HepG2 (cell line): ENCODE measurements at regions not wholly inside any gene's neighbourhood (a gene's known extent, or its start where the extent isn't known, plus 50 kb on each side); places are given as distances from the start of the nearest gene placed in this dataset.

Source experiments
- ATAC-seq: fragments of 200-7000 bp; cut with Tn5 transposase; 3 replicates; pipeline ENCODE4 v1.9.1; 2020; ENCODE audit warnings: mild to moderate bottlenecking, moderate library complexity
- BruUV-seq: library from RNA; stranded (reverse); fragments of 400-500 nt; replicated peaks from 2 replicates; lab custom pipeline; 2021; lab: Mats Ljungman, UMichigan
- CTCF ChIA-PET: fragments of 300-600 bp; formaldehyde crosslinking; extraction: SDS; loops from one replicate; lab custom pipeline; 2021; ENCODE audit warnings: low total read pairs, inconsistent platforms, low intra/inter-chr PET ratio; lab: Yijun Ruan, JAX
- POLR2A ChIA-PET: fragments of 350-600 bp; sonication (Branson Sonifier 250); formaldehyde crosslinking; loops from one replicate; lab custom pipeline; 2020; ENCODE audit warnings: antibody characterized with exemption, inconsistent platforms; lab: Yijun Ruan, JAX
- DNase-seq: peaks from one replicate; pipeline ENCODE4 v3.0.0-alpha.2; 2015; ENCODE audit warnings: low spot score
- FAIRE-seq: peaks from 3 replicates; lab custom pipeline; 2011; peaks lifted over from hg19 to GRCh38; lab: Jason Lieb, UNC
- H2AFZ ChIP-seq: one replicate; pipeline ENCODE4 v1.6.1; 2011; ENCODE audit warnings: low read length, inconsistent platforms
- H3K27ac ChIP-seq: fragments of 300-600 bp; 3 replicates; pipeline ENCODE4 v1.8.0; 2011; ENCODE audit warnings: mixed run types, mild to moderate bottlenecking, mixed read lengths, low read length, inconsistent platforms; ENCODE audit not compliant: insufficient read depth; ENCODE audit errors: extremely low read length
- H3K27me3 ChIP-seq, 2 experiments: fragments of 200-600 bp in 1 of 2; 2 replicates in 1 of 2; 3 replicates in 1 of 2; pipeline versions ENCODE4 v1.6.0 to v1.8.0; 2011; ENCODE audit warnings: low read length in 2 of 2, mild to moderate bottlenecking in 2 of 2, moderate library complexity in 2 of 2, inconsistent platforms in 1 of 2; ENCODE audit not compliant: insufficient read depth in 2 of 2, control insufficient read depth in 1 of 2
- H3K36me3 ChIP-seq, 2 experiments: fragments of 200-600 bp in 1 of 2; replicated peaks in 1 of 2; 2 replicates in 1 of 2; 3 replicates in 1 of 2; pipeline versions ENCODE4 v1.5.1 to v1.8.0; 2011; ENCODE audit warnings: low read length in 2 of 2, inconsistent platforms in 1 of 2; ENCODE audit not compliant: insufficient read depth in 2 of 2, control insufficient read depth in 1 of 2
- H3K4me1 ChIP-seq: 2 replicates; pipeline ENCODE4 v1.5.1; 2012; ENCODE audit warnings: low read length, inconsistent platforms; ENCODE audit not compliant: insufficient read depth
- H3K4me2 ChIP-seq: 2 replicates; pipeline ENCODE4 v1.6.0; 2011; ENCODE audit warnings: low read depth, low read length, inconsistent platforms
- H3K4me3 ChIP-seq, 3 experiments: fragments of 200-600 bp in 1 of 3; sonication (generic), shearing (Covaris generic) in 1 of 3; replicated peaks in 1 of 3; 2 replicates each; pipeline ENCODE4 v1.5.1; 2011 to 2016; ENCODE audit warnings: low read length in 3 of 3, inconsistent platforms in 2 of 3, low read depth in 2 of 3, mild to moderate bottlenecking in 2 of 3, control low read depth in 1 of 3, mixed read lengths in 1 of 3; ENCODE audit not compliant: insufficient read depth in 1 of 3
- H3K79me2 ChIP-seq: one replicate; pipeline ENCODE4 v1.6.1; 2011; ENCODE audit warnings: low read length, inconsistent platforms; ENCODE audit not compliant: insufficient read depth
- H3K9ac ChIP-seq: 2 replicates; pipeline ENCODE4 v1.6.0; 2011; ENCODE audit warnings: mild to moderate bottlenecking, low read depth, low read length, inconsistent platforms; ENCODE audit not compliant: insufficient read depth
- H3K9me3 ChIP-seq: 2 replicates; pipeline ENCODE4 v1.5.1; 2012; ENCODE audit warnings: mild to moderate bottlenecking, low read length
- H4K20me1 ChIP-seq: 2 replicates; pipeline ENCODE4 v1.6.0; 2011; ENCODE audit warnings: inconsistent platforms, mild to moderate bottlenecking, low read length, moderate library complexity; ENCODE audit not compliant: insufficient read depth
- EHMT2 ChIP-seq: fragments of 200-600 bp; sonication (generic); IDR thresholded peaks from 2 replicates; pipeline ENCODE4 v1.7.0; 2017; ENCODE audit warnings: antibody characterized with exemption, low read depth, low read length, borderline replicate concordance
- FOSL2 ChIP-seq: sonication (generic); formaldehyde crosslinking; IDR thresholded peaks from 2 replicates; pipeline ENCODE4 v1.4.0; 2020; ENCODE audit warnings: missing genetic modification reagents
- FOXC1 ChIP-seq: sonication (generic); formaldehyde crosslinking; IDR thresholded peaks from 2 replicates; pipeline ENCODE4 v1.8.0; 2022; ENCODE audit warnings: mild to moderate bottlenecking, missing genetic modification reagents, borderline replicate concordance
- IKZF4 ChIP-seq: sonication (generic); formaldehyde crosslinking; IDR thresholded peaks from 2 replicates; pipeline ENCODE4 v1.5.1; 2020; ENCODE audit warnings: borderline replicate concordance, mild to moderate bottlenecking, low read depth, missing genetic modification reagents; ENCODE audit errors: not compliant biosample characterization
- MTA1 ChIP-seq: sonication (generic); formaldehyde crosslinking; IDR thresholded peaks from 2 replicates; pipeline ENCODE4 v1.4.0; 2020; ENCODE audit warnings: missing genetic modification reagents, mild to moderate bottlenecking, borderline replicate concordance
- NAIF1 ChIP-seq: sonication (generic); formaldehyde crosslinking; IDR thresholded peaks from 2 replicates; pipeline ENCODE4 v1.5.0; 2020; ENCODE audit warnings: mild to moderate bottlenecking, missing genetic modification reagents, borderline replicate concordance
- NFE2L1 ChIP-seq: sonication (generic); formaldehyde crosslinking; IDR thresholded peaks from 2 replicates; pipeline ENCODE4 v1.4.0; 2020; ENCODE audit warnings: missing genetic modification reagents, mild to moderate bottlenecking, borderline replicate concordance
- NFIB ChIP-seq: sonication (generic); formaldehyde crosslinking; IDR thresholded peaks from 2 replicates; pipeline ENCODE4 v1.9.0; 2021; ENCODE audit warnings: missing genetic modification reagents, mild to moderate bottlenecking, borderline replicate concordance
- RAD51 ChIP-seq: fragments of 450-650 bp; IDR thresholded peaks from 2 replicates; pipeline ENCODE4 v1.6.1; 2016; ENCODE audit warnings: borderline replicate concordance
- REXO4 ChIP-seq: sonication (generic); formaldehyde crosslinking; IDR thresholded peaks from 2 replicates; pipeline ENCODE4 v1.8.0; 2022; ENCODE audit warnings: missing genetic modification reagents, mild to moderate bottlenecking, borderline replicate concordance
- RORA ChIP-seq: sonication (generic); formaldehyde crosslinking; IDR thresholded peaks from 2 replicates; pipeline ENCODE4 v1.5.0; 2020; ENCODE audit warnings: mild to moderate bottlenecking, missing genetic modification reagents, moderate library complexity
- SP4 ChIP-seq: sonication (generic); formaldehyde crosslinking; IDR thresholded peaks from 2 replicates; pipeline ENCODE4 v1.8.1; 2023; ENCODE audit warnings: mild to moderate bottlenecking, missing genetic modification reagents
- XRCC5 ChIP-seq: fragments of 200-400 bp; formaldehyde crosslinking; optimal IDR thresholded peaks from 2 replicates; pipeline ENCODE3; 2017; ENCODE audit warnings: mild to moderate bottlenecking, low read length
- ZFY ChIP-seq: sonication (generic); formaldehyde crosslinking; IDR thresholded peaks from 2 replicates; pipeline ENCODE4 v1.4.0; 2020; ENCODE audit warnings: missing genetic modification reagents
- ZNF543 ChIP-seq: sonication (generic); formaldehyde crosslinking; IDR thresholded peaks from 2 replicates; pipeline ENCODE4 v1.4.0; 2020; ENCODE audit warnings: mild to moderate bottlenecking, missing genetic modification reagents
- ZNF557 ChIP-seq: sonication (generic); formaldehyde crosslinking; IDR thresholded peaks from 2 replicates; pipeline ENCODE4 v1.4.0; 2020; ENCODE audit warnings: missing genetic modification reagents
- ZNF629 ChIP-seq: sonication (generic); formaldehyde crosslinking; conservative IDR thresholded peaks from 2 replicates; pipeline ENCODE4 v1.5.0; 2020; ENCODE audit warnings: missing genetic modification reagents
- ZNF839 ChIP-seq: sonication (generic); formaldehyde crosslinking; IDR thresholded peaks from 2 replicates; pipeline ENCODE4 v1.4.0; 2020; ENCODE audit warnings: missing genetic modification reagents, mild to moderate bottlenecking, borderline replicate concordance
- ZNF879 ChIP-seq: sonication (generic); formaldehyde crosslinking; IDR thresholded peaks from 2 replicates; pipeline ENCODE4 v1.8.1; 2023; ENCODE audit warnings: missing genetic modification reagents
- WGBS: methylation state at CpG from one replicate; pipeline ENCODE4 v1.1.6; 2017; ENCODE audit warnings: low lambda C conversion rate; 5-methylcytosine and 5-hydroxymethylcytosine counted together
- in situ Hi-C: cut with HindIII; loops from 2 replicates; pipeline ENCODE4 v1.10.0; 2017; ENCODE audit warnings: low pct_unique_long_range_greater_than_20kb; ENCODE audit not compliant: extremely low pct_ligation_motif_present
- intact Hi-C: fragments of 100-400 bp; cut with micrococcal nuclease; formaldehyde crosslinking; loops from one replicate; pipeline ENCODE4 v1.10.0; 2022; ENCODE audit not compliant: unreplicated experiment
- TF ChIP-seq, protein P1 (sequence below): IDR thresholded peaks from 2 replicates; pipeline ENCODE4 v1.6.1; 2012; ENCODE audit warnings: low read length, improper control_type of control experiment
- TF ChIP-seq, protein P2 (sequence below): sonication (generic); formaldehyde crosslinking; IDR thresholded peaks from 2 replicates; pipeline ENCODE4 v1.4.0; 2020; ENCODE audit warnings: missing genetic modification reagents

DNA sequence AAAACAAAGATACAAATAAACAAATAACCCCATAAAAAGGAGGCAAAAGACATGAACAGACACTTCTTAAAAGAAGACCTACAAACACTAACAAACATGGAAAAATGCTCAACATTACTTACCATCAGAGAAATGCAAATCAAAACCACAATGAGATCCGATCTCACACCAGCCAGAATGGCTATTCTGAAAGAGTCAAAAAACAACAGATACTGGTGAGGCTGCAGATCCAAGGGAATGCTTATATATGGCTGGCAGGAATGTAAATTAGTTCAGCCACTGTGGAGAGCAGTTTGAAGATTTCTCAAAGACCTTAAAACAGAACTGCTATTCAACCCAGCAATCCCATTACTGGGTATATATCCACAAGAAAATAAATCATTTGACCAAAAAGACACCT, 80.4 kb upstream of the NRP1 start (continued):
- TF ChIP-seq, protein P1, sequence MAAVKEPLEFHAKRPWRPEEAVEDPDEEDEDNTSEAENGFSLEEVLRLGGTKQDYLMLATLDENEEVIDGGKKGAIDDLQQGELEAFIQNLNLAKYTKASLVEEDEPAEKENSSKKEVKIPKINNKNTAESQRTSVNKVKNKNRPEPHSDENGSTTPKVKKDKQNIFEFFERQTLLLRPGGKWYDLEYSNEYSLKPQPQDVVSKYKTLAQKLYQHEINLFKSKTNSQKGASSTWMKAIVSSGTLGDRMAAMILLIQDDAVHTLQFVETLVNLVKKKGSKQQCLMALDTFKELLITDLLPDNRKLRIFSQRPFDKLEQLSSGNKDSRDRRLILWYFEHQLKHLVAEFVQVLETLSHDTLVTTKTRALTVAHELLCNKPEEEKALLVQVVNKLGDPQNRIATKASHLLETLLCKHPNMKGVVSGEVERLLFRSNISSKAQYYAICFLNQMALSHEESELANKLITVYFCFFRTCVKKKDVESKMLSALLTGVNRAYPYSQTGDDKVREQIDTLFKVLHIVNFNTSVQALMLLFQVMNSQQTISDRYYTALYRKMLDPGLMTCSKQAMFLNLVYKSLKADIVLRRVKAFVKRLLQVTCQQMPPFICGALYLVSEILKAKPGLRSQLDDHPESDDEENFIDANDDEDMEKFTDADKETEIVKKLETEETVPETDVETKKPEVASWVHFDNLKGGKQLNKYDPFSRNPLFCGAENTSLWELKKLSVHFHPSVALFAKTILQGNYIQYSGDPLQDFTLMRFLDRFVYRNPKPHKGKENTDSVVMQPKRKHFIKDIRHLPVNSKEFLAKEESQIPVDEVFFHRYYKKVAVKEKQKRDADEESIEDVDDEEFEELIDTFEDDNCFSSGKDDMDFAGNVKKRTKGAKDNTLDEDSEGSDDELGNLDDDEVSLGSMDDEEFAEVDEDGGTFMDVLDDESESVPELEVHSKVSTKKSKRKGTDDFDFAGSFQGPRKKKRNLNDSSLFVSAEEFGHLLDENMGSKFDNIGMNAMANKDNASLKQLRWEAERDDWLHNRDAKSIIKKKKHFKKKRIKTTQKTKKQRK = no peak
- TF ChIP-seq SP4 (CRISPR knock-in tag) (no peak), RORA (CRISPR knock-in tag) (no peak), FOXC1 (no peak), FOSL2 (CRISPR knock-in tag) (no peak), NFE2L1 (CRISPR knock-in tag) (no peak)

DNA sequence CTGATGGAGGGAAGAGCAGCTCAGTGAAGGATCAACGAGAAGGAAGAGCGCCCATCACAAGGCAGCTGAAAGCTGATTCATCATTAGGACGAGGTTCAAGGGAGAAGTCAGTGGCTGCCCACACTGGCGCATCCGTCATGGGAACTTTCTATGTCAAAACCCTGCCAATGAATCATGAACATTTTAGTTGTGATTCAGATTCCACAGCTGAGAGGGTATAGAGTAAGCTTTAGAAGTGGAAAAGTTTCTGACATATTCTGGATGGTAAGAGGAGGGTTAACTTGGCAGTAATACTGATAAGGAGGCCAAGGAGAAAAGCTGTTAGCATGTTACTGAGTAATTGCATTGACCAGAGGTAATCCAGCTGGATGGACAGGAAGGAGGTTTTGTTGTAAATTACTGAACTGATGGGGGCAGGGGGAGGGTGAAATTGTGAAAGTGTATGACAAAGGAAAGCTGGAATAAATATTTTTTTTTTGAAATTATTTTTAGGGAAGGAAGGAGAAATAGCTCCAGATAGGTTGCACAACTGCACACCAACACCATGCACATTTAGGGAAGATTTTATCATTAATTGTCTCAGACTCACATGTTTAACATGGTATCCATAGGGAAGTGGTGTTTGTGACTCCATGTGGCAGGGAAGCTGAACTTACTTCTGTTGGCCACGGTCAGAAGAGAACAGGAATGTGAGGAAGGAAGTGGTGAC, 78.3 kb upstream of the NRP1 start:
- no peaks in the 10 kb centered on the region for H3K9me3 ChIP-seq
- WGBS = 57% methylated on average over 6 of the region's 6 CpGs
- H3K36me3 ChIP-seq = no peaks in the 10 kb centered on the region
- H3K79me2 ChIP-seq = no peaks in the 10 kb centered on the region
- H2AFZ ChIP-seq = no peak overlapping the region
- no peak overlapping the region for H3K27ac ChIP-seq
- FAIRE-seq (no peak), DNase-seq (no peak), ATAC-seq (no peak)
- TF ChIP-seq ZFY (no peak), RAD51 (no peak), XRCC5 (no peak), ZNF629 (CRISPR knock-in tag) (no peak), IKZF4 (CRISPR knock-in tag) (no peak), MTA1 (no peak), ZNF543 (CRISPR knock-in tag) (no peak), ZNF839 (CRISPR knock-in tag) (no peak), REXO4 (CRISPR knock-in tag) (no peak), EHMT2 (no peak), NAIF1 (CRISPR knock-in tag) (no peak), NFIB (CRISPR knock-in tag) (no peak), SP4 (CRISPR knock-in tag) (no peak), ZNF879 (CRISPR knock-in tag) (no peak), ZNF557 (CRISPR knock-in tag) (no peak)
- TF ChIP-seq, protein P2, sequence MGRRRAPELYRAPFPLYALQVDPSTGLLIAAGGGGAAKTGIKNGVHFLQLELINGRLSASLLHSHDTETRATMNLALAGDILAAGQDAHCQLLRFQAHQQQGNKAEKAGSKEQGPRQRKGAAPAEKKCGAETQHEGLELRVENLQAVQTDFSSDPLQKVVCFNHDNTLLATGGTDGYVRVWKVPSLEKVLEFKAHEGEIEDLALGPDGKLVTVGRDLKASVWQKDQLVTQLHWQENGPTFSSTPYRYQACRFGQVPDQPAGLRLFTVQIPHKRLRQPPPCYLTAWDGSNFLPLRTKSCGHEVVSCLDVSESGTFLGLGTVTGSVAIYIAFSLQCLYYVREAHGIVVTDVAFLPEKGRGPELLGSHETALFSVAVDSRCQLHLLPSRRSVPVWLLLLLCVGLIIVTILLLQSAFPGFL = no peak
- ChIA-PET CTCF (no interaction called here), POLR2A (no interaction called here)
- H3K9ac ChIP-seq = no peak overlapping the region
- BruUV-seq = no TSS peak
- H3K4me3 ChIP-seq = no peak overlapping the region
- H3K27me3 ChIP-seq = no peaks in the 10 kb centered on the region
- no peak overlapping the region for H3K4me2 ChIP-seq
- intact Hi-C loops (no loop called here), in situ Hi-C loops (no loop called here)
- H3K4me1 ChIP-seq = no peaks in the 10 kb centered on the region
- H4K20me1 ChIP-seq = no peaks in the 10 kb centered on the region
